Prostate gland (tissue), 2 donors: ENCODE measurements at regions not wholly inside any gene's neighbourhood (a gene's known extent, or its start where the extent isn't known, plus 50 kb on each side); places are given as distances from the start of the nearest gene placed in this dataset.
A peak's percentile ranks its signal among the peaks of the same experiment; 100 is the strongest.

Source experiments
- DNase-seq: peaks from one replicate; pipeline ENCODE4 v3.0.0-alpha.2; 2019; ENCODE audit warnings: low spot score
- H3K27ac ChIP-seq, 2 donors: fragments of 200-600 bp; sonication (generic); 2 replicates each; pipeline ENCODE4 v1.5.1; 2017 to 2019
- H3K27me3 ChIP-seq: fragments of 200-600 bp; sonication (generic); replicated peaks from 2 replicates; pipeline ENCODE4 v1.5.1; 2019; ENCODE audit not compliant: insufficient read depth
- H3K36me3 ChIP-seq, 2 donors: fragments of 200-600 bp; sonication (generic); 1 replicate in 1 of 2; 2 replicates in 1 of 2; pipeline versions ENCODE4 v1.5.1 to v1.8.1; 2017 to 2019
- H3K4me1 ChIP-seq: fragments of 200-600 bp; sonication (generic); replicated peaks from 2 replicates; pipeline ENCODE4 v1.5.1; 2019
- H3K4me3 ChIP-seq, 2 donors: fragments of 200-600 bp; sonication (generic); 2 replicates each; pipeline ENCODE4 v1.5.1; 2017 to 2019
- H3K9me3 ChIP-seq: fragments of 200-600 bp; sonication (generic); 2 replicates; pipeline ENCODE4 v1.5.1; 2017
- POLR2A ChIP-seq: fragments of 450-650 bp; IDR thresholded peaks from one replicate; pipeline ENCODE4 v1.6.1; 2016; ENCODE audit warnings: antibody characterized with exemption, mild to moderate bottlenecking
- POLR2AphosphoS5 ChIP-seq: sonication (generic); formaldehyde crosslinking; IDR thresholded peaks from one replicate; pipeline ENCODE4 v1.6.1; 2017; ENCODE audit warnings: antibody characterized with exemption
- WGBS: methylation state at CpG from one replicate; pipeline ENCODE4 v1.1.5; 2018; 5-methylcytosine and 5-hydroxymethylcytosine counted together
- intact Hi-C: fragments of 100-400 bp; cut with DNase I; formaldehyde crosslinking; loops from one replicate; pipeline ENCODE4 v1.14.2; 2022
- TF ChIP-seq, protein P1 (sequence below), 4 experiments: fragments of 200-600 bp in 2 of 4; fragments of 450-650 bp in 2 of 4; sonication (generic) in 2 of 4; IDR thresholded peaks; 1 replicate in 3 of 4; 2 replicates in 1 of 4; pipeline ENCODE4 v1.5.1; 2016 to 2019; ENCODE audit warnings: antibody characterized with exemption in 4 of 4, mild to moderate bottlenecking in 2 of 4, moderate library complexity in 2 of 4

DNA sequence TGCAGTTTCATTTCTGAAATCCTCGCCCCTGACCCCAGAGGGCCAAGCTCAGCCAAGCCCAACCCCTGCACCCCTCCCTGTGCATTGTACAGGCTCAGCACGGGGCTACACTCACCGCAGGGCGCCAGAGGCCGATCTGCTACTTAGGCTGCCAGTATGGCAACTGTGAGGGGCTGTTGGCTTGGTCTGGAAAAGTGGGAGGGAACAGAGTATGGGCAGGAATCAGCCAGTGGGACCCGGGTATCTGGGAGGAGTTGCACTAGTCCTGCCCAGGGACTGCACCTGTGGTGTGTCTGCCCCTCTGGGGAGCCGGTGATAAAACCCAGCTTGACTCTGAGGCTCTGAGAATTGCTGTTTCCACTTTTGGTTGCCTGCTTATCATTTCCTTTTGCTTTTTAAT, 167.4 kb upstream of the KIF2A start:
- no peak overlapping the region for H3K4me3 ChIP-seq
- H3K36me3 ChIP-seq = no peaks in the 10 kb centered on the region
- TF ChIP-seq POLR2A = no peak
- no peak for TF ChIP-seq POLR2AphosphoS5
- TF ChIP-seq, protein P1, sequence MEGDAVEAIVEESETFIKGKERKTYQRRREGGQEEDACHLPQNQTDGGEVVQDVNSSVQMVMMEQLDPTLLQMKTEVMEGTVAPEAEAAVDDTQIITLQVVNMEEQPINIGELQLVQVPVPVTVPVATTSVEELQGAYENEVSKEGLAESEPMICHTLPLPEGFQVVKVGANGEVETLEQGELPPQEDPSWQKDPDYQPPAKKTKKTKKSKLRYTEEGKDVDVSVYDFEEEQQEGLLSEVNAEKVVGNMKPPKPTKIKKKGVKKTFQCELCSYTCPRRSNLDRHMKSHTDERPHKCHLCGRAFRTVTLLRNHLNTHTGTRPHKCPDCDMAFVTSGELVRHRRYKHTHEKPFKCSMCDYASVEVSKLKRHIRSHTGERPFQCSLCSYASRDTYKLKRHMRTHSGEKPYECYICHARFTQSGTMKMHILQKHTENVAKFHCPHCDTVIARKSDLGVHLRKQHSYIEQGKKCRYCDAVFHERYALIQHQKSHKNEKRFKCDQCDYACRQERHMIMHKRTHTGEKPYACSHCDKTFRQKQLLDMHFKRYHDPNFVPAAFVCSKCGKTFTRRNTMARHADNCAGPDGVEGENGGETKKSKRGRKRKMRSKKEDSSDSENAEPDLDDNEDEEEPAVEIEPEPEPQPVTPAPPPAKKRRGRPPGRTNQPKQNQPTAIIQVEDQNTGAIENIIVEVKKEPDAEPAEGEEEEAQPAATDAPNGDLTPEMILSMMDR (IDR thresholded peaks at IDR 0.05) = no peak
- no peak for DNase-seq
- no peak overlapping the region for H3K27ac ChIP-seq
- H3K4me1 ChIP-seq = no peaks in the 10 kb centered on the region
- 69% methylated on average over 7 of the region's 7 CpGs for WGBS
- H3K27me3 ChIP-seq = no peaks in the 10 kb centered on the region
- intact Hi-C loops = no loop called here
- no peaks in the 10 kb centered on the region for H3K9me3 ChIP-seq

DNA sequence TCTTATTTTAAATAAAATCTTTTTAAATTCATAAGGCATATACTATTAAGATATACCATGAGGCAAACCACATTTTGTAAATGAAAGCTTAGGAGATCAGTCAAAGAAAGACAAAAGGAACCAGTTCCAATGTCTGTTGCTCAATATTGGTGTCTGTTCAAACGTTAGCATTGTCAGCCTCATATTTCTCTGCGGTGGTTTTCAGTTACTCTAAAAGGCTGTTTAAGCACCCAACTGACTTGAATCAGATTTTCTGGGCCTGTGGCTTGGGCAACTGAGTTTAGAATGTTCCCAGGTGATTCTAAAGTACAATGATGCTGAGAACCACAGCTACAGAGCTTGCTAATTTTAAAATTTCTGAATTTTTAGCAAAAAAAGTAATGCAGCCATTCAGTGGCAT, 166.3 kb upstream of the KIF2A start:
- H3K4me3 ChIP-seq = no peak overlapping the region
- no peaks in the 10 kb centered on the region for H3K36me3 ChIP-seq
- intact Hi-C loops = no loop called here
- no peak for TF ChIP-seq POLR2A
- no peak for TF ChIP-seq POLR2AphosphoS5
- TF ChIP-seq, protein P1 (IDR thresholded peaks at IDR 0.05) = no peak
- peaks cover 6% of the 10 kb centered on the region for H3K4me1 ChIP-seq
- H3K9me3 ChIP-seq = no peaks in the 10 kb centered on the region
- DNase-seq = no peak
- H3K27ac ChIP-seq = no peak overlapping the region
- no peaks in the 10 kb centered on the region for H3K27me3 ChIP-seq
- WGBS = 57% methylated on average over 2 of the region's 2 CpGs

DNA sequence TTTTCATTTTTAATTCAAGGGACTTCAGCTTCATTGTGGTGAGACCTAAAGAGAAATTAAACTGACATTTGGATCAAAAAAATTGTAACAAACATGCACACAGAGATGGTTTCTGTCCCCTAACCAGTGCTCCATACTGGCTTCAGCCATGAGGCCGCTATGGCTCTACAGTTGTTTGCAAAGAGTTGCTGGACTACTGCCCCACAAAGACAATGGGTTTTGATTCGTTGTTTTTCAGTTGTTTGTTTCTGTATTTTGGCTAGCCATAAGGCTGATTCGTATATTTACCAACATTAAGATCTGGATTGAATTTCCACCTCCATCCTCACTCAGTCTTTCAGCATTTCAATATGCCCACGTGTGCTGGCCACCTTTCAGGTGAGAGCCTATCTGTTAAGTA, 163.7 kb upstream of the KIF2A start:
- no peak overlapping the region for H3K27ac ChIP-seq
- WGBS = 76% methylated on average over 4 of the region's 4 CpGs
- H3K4me3 ChIP-seq = no peak overlapping the region
- DNase-seq = no peak
- no peaks in the 10 kb centered on the region for H3K27me3 ChIP-seq
- H3K4me1 ChIP-seq = peaks cover 6% of the 10 kb centered on the region
- TF ChIP-seq POLR2AphosphoS5 (no peak), POLR2A (no peak)
- TF ChIP-seq, protein P1 (IDR thresholded peaks at IDR 0.05) = no peak
- intact Hi-C loops = no loop called here
- no peaks in the 10 kb centered on the region for H3K9me3 ChIP-seq
- no peaks in the 10 kb centered on the region for H3K36me3 ChIP-seq

DNA sequence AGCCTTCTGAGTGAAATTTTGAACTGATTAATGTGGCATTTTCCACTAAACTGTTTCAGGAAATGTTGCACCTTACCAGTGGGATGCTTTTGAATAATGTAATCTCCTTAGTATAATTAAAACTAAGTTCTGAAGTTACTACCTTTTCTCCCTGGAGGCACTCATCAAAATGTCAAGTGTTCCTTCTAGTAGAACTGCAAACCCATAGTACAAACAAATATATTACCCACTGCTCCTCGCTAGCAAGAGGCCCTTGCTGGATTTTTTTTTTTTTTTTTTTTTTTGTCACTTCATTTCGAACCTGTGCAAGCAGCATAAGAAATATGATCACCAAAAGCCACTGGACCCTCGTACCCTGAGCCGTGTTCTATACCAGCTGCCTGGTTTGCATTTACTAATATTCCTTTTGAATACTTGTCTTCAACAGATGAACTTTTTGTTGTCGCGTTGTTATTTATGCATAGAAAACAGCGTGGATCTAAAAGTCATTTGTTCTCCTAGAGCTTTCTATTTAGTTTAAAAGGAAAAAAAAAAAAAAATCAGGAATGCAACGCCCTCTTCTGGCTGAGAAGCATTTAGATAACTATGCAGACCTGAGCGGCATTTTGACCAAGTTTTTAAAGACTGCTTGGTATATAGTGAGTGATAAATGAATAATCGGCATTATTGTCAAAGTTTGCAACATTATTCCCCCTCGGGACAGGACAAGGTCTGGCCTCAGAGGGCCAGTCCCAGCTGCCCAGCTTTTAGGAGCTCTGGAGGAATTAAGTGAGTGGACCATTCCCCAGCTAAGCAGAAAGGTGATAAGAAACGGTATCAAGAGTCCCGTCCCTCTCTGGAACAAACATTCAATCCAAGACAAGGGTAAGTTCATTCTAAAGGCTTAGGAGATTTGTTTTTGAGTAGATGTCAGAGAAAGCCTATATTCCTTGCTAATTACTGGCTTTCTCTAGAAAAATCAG, 162.5 kb upstream of the KIF2A start:
- no peak for DNase-seq
- Histone ChIP-seq H3K36me3 (no peaks in the 10 kb centered on the region), H3K27ac (no peak overlapping the region), H3K4me1 (peaks cover 6% of the 10 kb centered on the region), H3K27me3 (no peaks in the 10 kb centered on the region), H3K4me3 (no peak overlapping the region), H3K9me3 (no peaks in the 10 kb centered on the region)
- TF ChIP-seq, protein P1 (IDR thresholded peaks at IDR 0.05) = peak in 2 of 4 experiments; percentile 43
- TF ChIP-seq POLR2AphosphoS5 (no peak), POLR2A (no peak)
- 15% methylated on average over 13 of the region's 13 CpGs for WGBS
- intact Hi-C loops = no loop called here
